ENCODE measurements at regions not wholly inside any gene's neighbourhood (a gene's known extent, or its start where the extent isn't known, plus 50 kb on each side); places are given as distances from the start of the nearest gene placed in this dataset.

DNA sequence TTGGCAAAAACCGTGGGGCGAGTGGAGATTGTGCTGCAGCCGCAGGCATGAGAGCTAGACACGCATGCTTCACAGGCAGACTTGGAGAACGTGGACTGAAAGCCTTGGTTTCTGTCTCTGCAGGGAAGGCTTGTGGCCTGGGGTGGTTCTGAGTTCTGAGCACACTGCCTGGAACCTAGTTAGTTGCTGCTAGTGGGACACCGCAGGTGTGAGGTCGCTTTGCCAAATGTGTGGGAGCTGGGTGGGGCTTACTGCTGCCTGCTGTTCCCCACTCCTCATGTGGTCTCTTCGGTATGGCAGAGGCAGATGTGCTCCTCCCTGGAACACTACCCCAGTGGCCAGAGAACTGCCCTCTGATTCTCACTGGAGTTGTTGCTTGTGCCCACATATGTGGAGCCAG lies 484.0 kb downstream of the MMUT start:
- H3K4me3 ChIP-seq (replicated peaks in 1 of 3; ENCODE audit: insufficient read depth in 1 of 3, low read depth in 2 of 3, low read length in 3 of 3), result no peak overlapping the region
- no peaks in the 10 kb centered on the region for H3K79me2 ChIP-seq (ENCODE audit: insufficient read depth, low read length)
- H2AFZ ChIP-seq (ENCODE audit: low read length), result no peak overlapping the region
- CTCF ChIA-PET (ENCODE audit: low intra/inter-chr PET ratio, low total read pairs), result no interaction called here
- H3K9ac ChIP-seq (ENCODE audit: insufficient read depth, low read depth, low read length), result no peak overlapping the region
- no peaks in the 10 kb centered on the region for H3K4me1 ChIP-seq (ENCODE audit: insufficient read depth, low read length)
- H3K27ac ChIP-seq (ENCODE audit: extremely low read length, insufficient read depth, low read length), result no peak overlapping the region
- no peak; the same call in 2 of the 3 replicates for ATAC-seq
- POLR2A ChIA-PET, result no interaction called here
- no peaks in the 10 kb centered on the region for H3K36me3 ChIP-seq (replicated peaks in 1 of 2; ENCODE audit: control insufficient read depth in 1 of 2, insufficient read depth in 2 of 2, low read length in 2 of 2)
- no peaks in the 10 kb centered on the region for H3K27me3 ChIP-seq (ENCODE audit: control insufficient read depth in 1 of 2, insufficient read depth in 2 of 2, low read length in 2 of 2)
- in situ Hi-C loops (cut with HindIII; ENCODE audit: extremely low pct_ligation_motif_present, low pct_unique_long_range_greater_than_20kb), result no loop called here
- no TSS peak for BruUV-seq (replicated peaks)
- DNase-seq (ENCODE audit: low spot score), result no peak
- WGBS (ENCODE audit: low lambda C conversion rate), result 15% methylated on average over 8 of the region's 8 CpGs
- H4K20me1 ChIP-seq (ENCODE audit: insufficient read depth, low read length), result no peaks in the 10 kb centered on the region
- no peak for TF ChIP-seq JUND (CRISPR knock-in tag; IDR thresholded peaks at IDR 0.05)
- no peak for TF ChIP-seq SNAI1 (CRISPR knock-in tag; IDR thresholded peaks at IDR 0.05; ENCODE audit: borderline replicate concordance)
- TF ChIP-seq, protein P1, sequence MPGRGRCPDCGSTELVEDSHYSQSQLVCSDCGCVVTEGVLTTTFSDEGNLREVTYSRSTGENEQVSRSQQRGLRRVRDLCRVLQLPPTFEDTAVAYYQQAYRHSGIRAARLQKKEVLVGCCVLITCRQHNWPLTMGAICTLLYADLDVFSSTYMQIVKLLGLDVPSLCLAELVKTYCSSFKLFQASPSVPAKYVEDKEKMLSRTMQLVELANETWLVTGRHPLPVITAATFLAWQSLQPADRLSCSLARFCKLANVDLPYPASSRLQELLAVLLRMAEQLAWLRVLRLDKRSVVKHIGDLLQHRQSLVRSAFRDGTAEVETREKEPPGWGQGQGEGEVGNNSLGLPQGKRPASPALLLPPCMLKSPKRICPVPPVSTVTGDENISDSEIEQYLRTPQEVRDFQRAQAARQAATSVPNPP (CRISPR knock-in tag; IDR thresholded peaks at IDR 0.05), result no peak
- no peak for TF ChIP-seq ZNF589 (CRISPR knock-in tag; conservative IDR thresholded peaks at IDR 0.05)
- no peak for TF ChIP-seq SMC3 (IDR thresholded peaks at IDR 0.05; ENCODE audit: low read length)
- TF ChIP-seq NCOA2 (CRISPR knock-in tag; IDR thresholded peaks at IDR 0.05), result no peak
- TF ChIP-seq ZNF24 (IDR thresholded peaks at IDR 0.05), result no peak
- TF ChIP-seq TBX2 (CRISPR knock-in tag; IDR thresholded peaks at IDR 0.05; ENCODE audit: borderline replicate concordance), result no peak
- no peak for TF ChIP-seq ZNF510 (CRISPR knock-in tag; IDR thresholded peaks at IDR 0.05; ENCODE audit: low read depth)
- no peak for TF ChIP-seq ZNF720 (CRISPR knock-in tag; IDR thresholded peaks at IDR 0.05)
- no peak for TF ChIP-seq ZNF232 (CRISPR knock-in tag; IDR thresholded peaks at IDR 0.05; ENCODE audit: borderline replicate concordance)
- TF ChIP-seq ZNF256 (CRISPR knock-in tag; conservative IDR thresholded peaks at IDR 0.05), result no peak
- TF ChIP-seq ZSCAN31 (CRISPR knock-in tag; IDR thresholded peaks at IDR 0.05; ENCODE audit: low read depth), result no peak
- TF ChIP-seq ZNF460 (CRISPR knock-in tag; IDR thresholded peaks at IDR 0.05; ENCODE audit: borderline replicate concordance), result no peak
- no peaks in the 10 kb centered on the region for H3K9me3 ChIP-seq (ENCODE audit: low read length)
- intact Hi-C loops (cut with micrococcal nuclease; ENCODE audit: unreplicated experiment), result no loop called here
- H3K4me2 ChIP-seq (ENCODE audit: low read depth, low read length), result no peak overlapping the region
- FAIRE-seq, result no peak
